Neuron (in vitro differentiated cells): ENCODE measurements at regions not wholly inside any gene's neighbourhood (a gene's known extent, or its start where the extent isn't known, plus 50 kb on each side); places are given as distances from the start of the nearest gene placed in this dataset.
"Not testable (repeated sequence)": the region's sequence is repeated elsewhere in the genome, so short reads cannot be mapped to it uniquely, and the experiment has no call there.

Experiments used
- H2AFZ ChIP-seq: one replicate; pipeline ENCODE4 v1.6.1; 2013; ENCODE audit warnings: low read depth, mild to moderate bottlenecking, inconsistent platforms, low read length, moderate library complexity
- H3K27me3 ChIP-seq: one replicate; pipeline ENCODE4 v1.6.1; 2013; ENCODE audit warnings: low read length; ENCODE audit not compliant: insufficient read depth
- H3K36me3 ChIP-seq: one replicate; pipeline ENCODE4 v1.6.1; 2013; ENCODE audit warnings: low read length; ENCODE audit not compliant: insufficient read depth
- H3K4me1 ChIP-seq: one replicate; pipeline ENCODE4 v1.6.1; 2013; ENCODE audit warnings: low read length; ENCODE audit not compliant: insufficient read depth
- H3K4me3 ChIP-seq: 2 replicates; pipeline ENCODE4 v1.5.1; 2013; ENCODE audit warnings: mild to moderate bottlenecking, low read length, moderate library complexity
- H3K9me3 ChIP-seq: one replicate; pipeline ENCODE4 v1.6.1; 2013; ENCODE audit warnings: low read length

DNA sequence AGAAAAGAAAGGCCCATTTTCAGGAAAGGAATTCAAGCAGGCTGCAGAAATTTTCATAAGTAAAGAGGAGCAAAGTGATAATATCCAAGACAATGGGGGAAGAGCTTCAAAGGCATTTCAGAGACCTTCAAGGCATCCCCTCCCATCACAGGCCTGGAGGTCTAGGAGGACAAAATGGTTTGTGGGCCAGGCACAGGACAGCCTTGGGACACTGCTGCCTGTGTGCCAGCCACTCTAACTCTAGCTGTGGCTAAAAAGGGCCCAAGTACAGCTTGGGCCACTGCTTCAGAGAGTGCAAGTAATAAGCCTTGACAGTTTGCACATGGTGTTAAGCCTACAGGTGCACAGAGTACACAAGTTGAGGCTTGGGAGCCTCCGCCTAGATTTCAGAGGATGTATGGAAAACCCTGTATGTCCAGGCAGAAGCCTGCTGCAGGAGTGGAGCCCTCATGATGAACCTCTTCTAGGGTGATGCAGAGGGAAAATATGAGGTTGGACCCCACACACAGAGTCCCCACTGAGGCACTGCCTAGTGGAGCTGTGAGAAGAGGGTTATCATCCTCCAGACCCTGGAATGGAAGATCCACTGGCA lies 51.8 kb upstream of the ZSWIM5 start:
- Histone ChIP-seq H3K36me3 (no peaks in the 10 kb centered on the region), H3K4me1 (no peaks in the 10 kb centered on the region), H3K9me3 (peaks cover 12% of the 10 kb centered on the region), H2AFZ (no peak overlapping the region), H3K27me3 (peaks cover 4% of the 10 kb centered on the region), H3K4me3 (no peak overlapping the region)

DNA sequence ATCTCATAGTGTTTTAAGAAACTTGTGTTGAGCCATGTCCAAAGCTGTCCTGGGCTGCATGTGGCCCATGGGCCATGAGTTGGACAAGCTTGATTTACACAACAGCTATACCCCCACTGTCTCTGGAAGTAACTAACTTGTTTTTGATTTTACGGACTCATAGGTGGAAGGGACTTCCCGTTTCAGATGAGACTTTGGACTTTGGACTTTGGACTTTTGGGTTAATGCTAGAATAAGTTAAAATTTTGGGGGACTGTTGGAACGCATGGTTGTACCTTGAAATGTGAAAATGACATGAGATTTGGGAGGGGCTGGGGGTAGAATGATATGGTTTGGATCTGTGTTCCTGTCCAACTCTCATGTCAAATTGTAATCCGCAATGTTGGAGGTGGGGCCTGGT lies 52.6 kb upstream of the ZSWIM5 start:
- peaks cover 4% of the 10 kb centered on the region for H3K27me3 ChIP-seq
- H3K4me1 ChIP-seq: no peaks in the 10 kb centered on the region
- H2AFZ ChIP-seq: no peak overlapping the region
- no peak overlapping the region for H3K4me3 ChIP-seq
- peaks cover 12% of the 10 kb centered on the region for H3K9me3 ChIP-seq
- no peaks in the 10 kb centered on the region for H3K36me3 ChIP-seq

DNA sequence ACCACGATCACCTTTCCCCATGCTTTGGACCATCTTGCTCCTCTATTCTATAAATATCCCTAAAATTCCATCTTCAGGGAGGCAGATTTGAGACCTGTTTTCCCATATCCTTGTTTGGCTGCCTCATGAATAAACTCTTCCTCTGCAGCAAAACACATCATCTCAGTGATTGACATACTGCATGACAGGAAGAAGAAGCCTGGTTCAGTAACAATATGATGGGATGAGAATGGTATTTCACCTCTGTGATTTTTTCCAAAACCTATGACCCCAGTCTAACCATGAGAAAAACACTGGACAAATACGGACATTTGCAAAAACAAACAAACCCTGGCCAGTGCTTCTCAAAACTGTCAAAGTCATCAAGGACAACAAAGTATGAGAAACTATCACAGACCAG lies 53.8 kb upstream of the ZSWIM5 start:
- Histone ChIP-seq H3K9me3 (peaks cover 12% of the 10 kb centered on the region), H3K36me3 (no peaks in the 10 kb centered on the region)

DNA sequence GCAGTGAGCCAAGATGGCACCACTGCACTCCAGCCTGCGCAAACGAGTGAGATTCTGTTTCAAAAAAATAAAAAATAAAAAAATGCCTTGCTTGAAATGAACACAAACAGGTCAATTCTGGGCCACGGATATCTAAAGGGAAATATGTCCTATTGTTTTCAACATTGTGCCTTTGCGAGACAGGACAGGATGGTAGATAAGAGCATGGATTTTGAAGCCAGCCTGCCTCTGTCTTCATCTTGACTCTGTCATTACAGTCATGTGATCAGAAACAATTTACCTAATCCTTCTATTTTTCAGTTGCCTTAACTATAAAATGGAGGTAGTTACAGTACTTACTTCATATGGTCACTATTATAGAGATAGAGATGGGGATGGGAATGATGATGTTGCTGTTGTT lies 56.7 kb upstream of the ZSWIM5 start:
- Histone ChIP-seq H3K9me3 (peaks cover 10% of the 10 kb centered on the region), H3K4me1 (no peaks in the 10 kb centered on the region), H3K27me3 (peaks cover 3% of the 10 kb centered on the region), H3K4me3 (no peak overlapping the region), H3K36me3 (no peaks in the 10 kb centered on the region), H2AFZ (no peak overlapping the region)

More for the DNA sequence above, 53.8 kb upstream of the ZSWIM5 start:
- Histone ChIP-seq H2AFZ (no peak overlapping the region), H3K4me1 (no peaks in the 10 kb centered on the region), H3K27me3 (no peaks in the 10 kb centered on the region), H3K4me3 (no peak overlapping the region)

DNA sequence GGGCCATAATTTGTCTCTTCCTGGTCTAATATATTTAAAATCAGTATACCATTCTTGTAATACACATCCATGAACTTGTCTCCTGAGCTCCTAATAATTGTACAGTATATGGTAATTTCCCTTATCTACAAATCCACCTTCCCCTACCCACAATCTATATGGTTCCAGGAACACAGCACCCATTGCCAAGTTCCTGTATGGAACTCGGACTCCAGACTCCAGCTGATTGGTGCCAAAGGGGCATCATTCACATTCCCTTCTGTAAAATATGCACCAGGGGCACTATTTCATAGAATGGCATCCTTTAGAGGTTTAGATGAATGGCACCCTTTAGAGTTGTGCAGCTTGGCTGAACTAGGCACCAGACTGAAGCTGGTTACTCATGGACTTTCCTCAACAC lies 58.8 kb upstream of the ZSWIM5 start:
- no peak overlapping the region for H3K4me3 ChIP-seq
- H3K4me1 ChIP-seq: no peaks in the 10 kb centered on the region
- no peaks in the 10 kb centered on the region for H3K36me3 ChIP-seq
- H3K9me3 ChIP-seq: peaks cover 2% of the 10 kb centered on the region
- H3K27me3 ChIP-seq: peaks cover 3% of the 10 kb centered on the region
- H2AFZ ChIP-seq: no peak overlapping the region

DNA sequence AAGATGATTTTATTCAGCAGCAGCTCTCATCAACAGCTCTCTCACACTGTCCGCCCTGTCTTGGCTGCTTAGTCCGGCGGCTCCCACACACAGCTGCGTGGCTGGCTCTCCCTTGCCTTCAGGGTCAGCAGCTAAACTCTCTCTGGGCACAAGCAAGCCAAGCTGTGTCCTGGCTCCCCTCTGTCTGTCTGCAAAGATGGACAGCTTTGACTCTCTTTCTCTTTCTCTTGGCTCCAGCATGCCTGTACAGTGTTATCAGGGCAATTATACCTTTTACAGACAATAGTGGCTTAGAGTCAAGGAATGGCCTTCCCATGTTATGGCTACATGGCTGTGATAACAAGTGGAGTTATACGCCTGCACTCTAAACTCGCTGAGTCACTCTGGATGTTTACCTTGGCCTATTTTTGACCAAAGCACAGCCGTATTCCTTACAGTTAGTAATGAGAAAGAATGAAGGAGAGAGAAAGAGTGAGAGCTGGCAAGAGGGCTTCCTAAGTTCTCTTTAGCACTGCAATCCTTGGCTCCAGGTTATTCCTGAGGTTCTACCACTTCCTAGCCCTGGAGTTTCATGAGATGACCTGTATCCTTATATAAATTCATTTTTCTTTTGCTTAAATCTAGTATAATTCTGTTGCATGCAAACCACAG lies 59.9 kb upstream of the ZSWIM5 start:
- H3K9me3 ChIP-seq: peaks cover 2% of the 10 kb centered on the region

DNA sequence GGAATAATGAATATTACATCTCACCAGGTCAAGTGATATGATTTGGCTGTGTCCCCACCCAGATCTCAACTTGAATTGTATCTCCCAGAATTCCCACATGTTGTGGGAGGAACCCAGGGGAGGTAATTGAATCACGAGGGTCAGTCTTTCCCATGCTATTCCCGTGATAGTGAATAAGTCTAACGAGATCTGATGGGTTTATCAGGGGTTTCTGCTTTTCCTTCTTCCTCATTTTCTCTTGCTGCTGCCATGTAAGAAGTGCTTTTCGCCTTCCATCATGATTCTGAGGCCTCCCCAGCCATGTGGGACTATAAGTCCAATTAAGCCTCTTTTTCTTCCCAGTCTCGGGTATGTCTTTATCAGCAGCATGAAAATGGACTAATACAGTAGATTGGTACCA lies 58.4 kb upstream of the HPDL start:
- not testable (repeated sequence) for H3K36me3 ChIP-seq, H3K9me3 ChIP-seq

More for the DNA sequence above, 59.9 kb upstream of the ZSWIM5 start:
- Histone ChIP-seq H3K27me3 (peaks cover 3% of the 10 kb centered on the region), H3K4me1 (no peaks in the 10 kb centered on the region), H2AFZ (no peak overlapping the region), H3K36me3 (no peaks in the 10 kb centered on the region), H3K4me3 (no peak overlapping the region)

DNA sequence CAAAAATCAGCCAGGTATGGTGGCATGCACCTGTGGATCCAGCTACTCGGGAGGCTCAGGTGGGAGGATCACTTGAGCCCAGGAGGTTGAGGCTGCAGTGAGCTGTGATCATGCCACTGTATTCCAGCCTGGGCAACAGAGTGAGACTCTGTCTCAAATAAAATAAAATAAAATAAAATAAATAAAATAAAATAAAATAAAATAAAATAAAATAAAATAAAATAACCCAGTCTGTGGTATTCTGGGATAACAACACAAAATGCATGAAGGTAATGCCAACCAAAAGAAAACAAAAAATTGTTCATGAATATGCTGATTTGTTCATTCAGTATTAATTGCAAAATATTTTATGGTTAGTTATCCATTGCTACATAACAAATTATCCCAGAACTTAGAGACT lies 54.4 kb upstream of the HPDL start:
- H3K9me3 ChIP-seq, H3K4me1 ChIP-seq, H3K27me3 ChIP-seq, H3K36me3 ChIP-seq, H3K4me3 ChIP-seq, H2AFZ ChIP-seq: not testable (repeated sequence)

More for the DNA sequence above, 58.4 kb upstream of the HPDL start:
- not testable (repeated sequence) for H3K4me1 ChIP-seq, H3K4me3 ChIP-seq, H2AFZ ChIP-seq, H3K27me3 ChIP-seq

DNA sequence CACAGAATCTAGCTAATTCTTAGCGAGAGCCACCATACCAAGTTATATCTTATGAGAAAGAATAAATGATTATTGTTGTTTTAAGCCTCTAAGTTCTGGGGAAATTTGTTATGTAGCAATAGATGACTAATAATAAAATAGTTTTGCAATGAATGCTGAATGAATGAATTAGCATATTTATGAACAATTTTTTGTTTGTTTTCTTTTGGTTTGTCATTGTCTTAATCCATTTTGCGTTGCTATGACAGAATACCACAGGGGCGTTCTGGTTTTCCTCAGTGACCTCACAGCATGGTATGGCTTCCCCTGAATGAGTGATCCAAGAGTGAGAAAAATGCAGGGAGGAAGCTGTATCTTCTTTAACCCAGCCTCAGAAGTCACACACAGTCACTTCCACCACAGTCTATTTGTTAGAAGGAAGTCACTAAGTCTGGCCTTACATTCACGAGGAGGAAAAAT lies 53.8 kb upstream of the HPDL start:
- Histone ChIP-seq H3K4me3 (no peak overlapping the region), H3K4me1 (peaks cover 5% of the 10 kb centered on the region), H3K36me3 (no peaks in the 10 kb centered on the region), H2AFZ (no peak overlapping the region), H3K27me3 (no peaks in the 10 kb centered on the region), H3K9me3 (no peaks in the 10 kb centered on the region)

DNA sequence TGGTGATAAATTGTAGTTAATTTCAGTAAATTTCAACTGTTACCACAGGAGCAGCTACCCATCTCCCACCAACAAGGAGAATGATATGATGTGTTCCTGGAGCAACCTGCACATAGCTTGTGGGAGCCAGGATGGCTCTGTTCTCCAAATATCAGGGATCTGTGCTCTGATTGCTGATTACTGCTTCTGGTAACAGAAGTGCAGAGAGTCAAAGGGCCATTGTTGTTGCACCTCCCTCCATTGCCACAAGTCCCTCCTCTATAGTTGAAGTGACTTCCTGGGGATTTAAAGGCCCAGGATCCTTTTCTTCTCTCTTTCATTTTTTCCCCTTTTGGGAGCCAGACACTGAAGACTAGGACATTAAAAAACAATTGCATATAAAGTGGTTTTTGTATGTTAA lies 51.6 kb upstream of the HPDL start:
- H3K36me3 ChIP-seq: no peaks in the 10 kb centered on the region
- peak overlapping the region; percentile 51 for H2AFZ ChIP-seq
- H3K4me1 ChIP-seq: peaks cover 5% of the 10 kb centered on the region
- no peak overlapping the region for H3K4me3 ChIP-seq
- no peaks in the 10 kb centered on the region for H3K27me3 ChIP-seq
- no peaks in the 10 kb centered on the region for H3K9me3 ChIP-seq
